Caco-2 (cell line): ENCODE measurements at regions not wholly inside any gene's neighbourhood (a gene's known extent, or its start where the extent isn't known, plus 50 kb on each side); places are given as distances from the start of the nearest gene placed in this dataset.

ENCODE experiments used
- BruUV-seq: library from RNA; stranded (reverse); fragments of 400-500 nt; replicated peaks from 2 replicates; lab custom pipeline; 2021; lab: Mats Ljungman, UMichigan
- CTCF ChIA-PET: fragments of 300-600 bp; sonication (Branson Sonifier 250); formaldehyde crosslinking; loops from one replicate; lab custom pipeline; 2022; ENCODE audit warnings: antibody characterized with exemption; lab: Charles Lee
- POLR2A ChIA-PET: fragments of 300-600 bp; sonication (Branson Sonifier 250); formaldehyde crosslinking; loops from one replicate; lab custom pipeline; 2022; ENCODE audit warnings: antibody characterized with exemption; lab: Charles Lee
- DNase-seq, 2 experiments: peaks; one replicate each; pipeline versions ENCODE4 v3.0.0 to v3.0.0-alpha.2; 2020 to 2022
- H3K27me3 ChIP-seq: replicated peaks from 2 replicates; pipeline ENCODE4 v1.6.0; 2011; ENCODE audit warnings: low read length; ENCODE audit not compliant: control insufficient read depth, insufficient read depth
- H3K36me3 ChIP-seq: 2 replicates; pipeline ENCODE4 v1.5.1; 2011; ENCODE audit warnings: low read length; ENCODE audit not compliant: control insufficient read depth, insufficient read depth
- H3K4me1 ChIP-seq: fragments of 250-450 bp; sonication (Bioruptor Pico); 2 replicates; pipeline ENCODE4 v1.5.1; 2020; ENCODE audit warnings: mild to moderate bottlenecking
- H3K4me3 ChIP-seq: 2 replicates; pipeline ENCODE4 v1.5.1; 2011; ENCODE audit warnings: low read depth, mild to moderate bottlenecking, control low read depth, low read length
- H3K9me3 ChIP-seq: fragments of 250-450 bp; sonication (Bioruptor Pico); 2 replicates; pipeline ENCODE4 v1.5.1; 2020; ENCODE audit warnings: mild to moderate bottlenecking, moderate library complexity
- H3K27ac Mint-ChIP-seq: one replicate; pipeline ENCODE4 v1.8.0; 2022; ENCODE audit warnings: mixed read lengths; ENCODE audit not compliant: unreplicated experiment
- H3K27me3 Mint-ChIP-seq: one replicate; pipeline ENCODE4 v1.8.0; 2022; ENCODE audit warnings: mixed read lengths; ENCODE audit not compliant: insufficient read depth, unreplicated experiment
- H3K36me3 Mint-ChIP-seq: one replicate; pipeline ENCODE4 v1.8.0; 2022; ENCODE audit warnings: mild to moderate bottlenecking, mixed read lengths; ENCODE audit not compliant: insufficient read depth, unreplicated experiment
- H3K4me1 Mint-ChIP-seq: one replicate; pipeline ENCODE4 v1.8.0; 2022; ENCODE audit warnings: low read depth, mixed read lengths; ENCODE audit not compliant: unreplicated experiment
- H3K4me3 Mint-ChIP-seq: one replicate; pipeline ENCODE4 v1.8.0; 2022; ENCODE audit warnings: mild to moderate bottlenecking, moderate library complexity, mixed read lengths; ENCODE audit not compliant: unreplicated experiment
- H3K9me3 Mint-ChIP-seq: one replicate; pipeline ENCODE4 v1.8.0; 2022; ENCODE audit warnings: mixed read lengths; ENCODE audit not compliant: unreplicated experiment
- CTCF ChIP-seq, 2 experiments: fragments of 200-600 bp in 1 of 2; IDR thresholded peaks; 1 replicate in 1 of 2; 2 replicates in 1 of 2; pipeline versions ENCODE4 v1.5.1 to v1.8.0; 2011 to 2022; ENCODE audit warnings: antibody characterized with exemption in 1 of 2, control low read depth in 1 of 2, inconsistent platforms in 1 of 2, low read depth in 1 of 2, low read length in 1 of 2, mild to moderate bottlenecking in 1 of 2, moderate library complexity in 1 of 2; ENCODE audit not compliant: insufficient read depth in 1 of 2, severe bottlenecking in 1 of 2, unreplicated experiment in 1 of 2
- intact Hi-C: fragments of 100-400 bp; cut with micrococcal nuclease; formaldehyde crosslinking; loops from one replicate; pipeline ENCODE4 v1.10.0; 2022; ENCODE audit not compliant: unreplicated experiment

- Histone ChIP-seq H3K36me3 (no peaks in the 10 kb centered on the region), H3K4me1 (no peaks in the 10 kb centered on the region), H3K9me3 (no peaks in the 10 kb centered on the region), H3K27me3 (no peaks in the 10 kb centered on the region), H3K4me3 (no peak overlapping the region)
- POLR2A ChIA-PET = no interaction called here
- BruUV-seq = no TSS peak
- Mint-ChIP-seq H3K27ac (no peak overlapping the region), H3K27me3 (peaks cover 7% of the 10 kb centered on the region), H3K4me3 (no peak overlapping the region), H3K36me3 (no peaks in the 10 kb centered on the region), H3K4me1 (no peaks in the 10 kb centered on the region), H3K9me3 (no peaks in the 10 kb centered on the region)
- CTCF ChIA-PET = no interaction called here
- no peak for TF ChIP-seq CTCF (IDR thresholded peaks at IDR 0.05; ENCODE audit: insufficient read depth in 1 of 2, low read depth in 1 of 2, low read length in 1 of 2, severe bottlenecking in 1 of 2, unreplicated experiment in 1 of 2)
- DNase-seq = no peak
- intact Hi-C loops = no loop called here
These were observed 570.0 kb upstream of the TMEM132C start for GRCh38 chr12:127696963-127697362.

- DNase-seq = no peak
- ChIA-PET CTCF (no interaction called here), POLR2A (no interaction called here)
- intact Hi-C loops = no loop called here
- no peak for TF ChIP-seq CTCF (IDR thresholded peaks at IDR 0.05; ENCODE audit: insufficient read depth in 1 of 2, low read depth in 1 of 2, low read length in 1 of 2, severe bottlenecking in 1 of 2, unreplicated experiment in 1 of 2)
- BruUV-seq = no TSS peak
- Mint-ChIP-seq H3K36me3 (no peaks in the 10 kb centered on the region), H3K4me1 (no peaks in the 10 kb centered on the region), H3K4me3 (no peak overlapping the region), H3K27me3 (peaks cover 7% of the 10 kb centered on the region), H3K9me3 (no peaks in the 10 kb centered on the region), H3K27ac (no peak overlapping the region)
- no peaks in the 10 kb centered on the region for H3K36me3 ChIP-seq
- H3K27me3 ChIP-seq = no peaks in the 10 kb centered on the region
- no peaks in the 10 kb centered on the region for H3K9me3 ChIP-seq
- no peaks in the 10 kb centered on the region for H3K4me1 ChIP-seq
- H3K4me3 ChIP-seq = no peak overlapping the region
These were observed 563.9 kb upstream of the TMEM132C start for GRCh38 chr12:127703026-127703425.

- ChIA-PET POLR2A (no interaction called here), CTCF (no interaction called here)
- Mint-ChIP-seq H3K4me3 (no peak overlapping the region), H3K9me3 (peaks cover 10% of the 10 kb centered on the region), H3K4me1 (no peaks in the 10 kb centered on the region), H3K36me3 (no peaks in the 10 kb centered on the region), H3K27ac (no peak overlapping the region), H3K27me3 (no peaks in the 10 kb centered on the region)
- H3K36me3 ChIP-seq = no peaks in the 10 kb centered on the region
- no peak for DNase-seq
- H3K27me3 ChIP-seq = no peaks in the 10 kb centered on the region
- TF ChIP-seq CTCF (IDR thresholded peaks at IDR 0.05; ENCODE audit: insufficient read depth in 1 of 2, low read depth in 1 of 2, low read length in 1 of 2, severe bottlenecking in 1 of 2, unreplicated experiment in 1 of 2) = no peak
- H3K4me3 ChIP-seq = no peak overlapping the region
- no TSS peak for BruUV-seq
- H3K4me1 ChIP-seq = no peaks in the 10 kb centered on the region
- H3K9me3 ChIP-seq = no peaks in the 10 kb centered on the region
- intact Hi-C loops = no loop called here
These were observed 555.9 kb upstream of the TMEM132C start for GRCh38 chr12:127711108-127711507.
